PC-9 (cell line): ENCODE measurements at regions not wholly inside any gene's neighbourhood (a gene's known extent, or its start where the extent isn't known, plus 50 kb on each side); places are given as distances from the start of the nearest gene placed in this dataset.

ENCODE experiments used
- EZH2 ChIP-seq: fragments of 200-600 bp; sonication (generic); IDR thresholded peaks from 2 replicates; pipeline ENCODE4 v1.8.0; 2017; ENCODE audit warnings: antibody characterized with exemption, low read depth
- TF ChIP-seq, protein P1 (sequence below): fragments of 200-600 bp; sonication (generic); conservative IDR thresholded peaks from 2 replicates; pipeline ENCODE4 v1.6.1; 2017; ENCODE audit warnings: mixed run types, antibody characterized with exemption, mild to moderate bottlenecking, moderate library complexity

DNA sequence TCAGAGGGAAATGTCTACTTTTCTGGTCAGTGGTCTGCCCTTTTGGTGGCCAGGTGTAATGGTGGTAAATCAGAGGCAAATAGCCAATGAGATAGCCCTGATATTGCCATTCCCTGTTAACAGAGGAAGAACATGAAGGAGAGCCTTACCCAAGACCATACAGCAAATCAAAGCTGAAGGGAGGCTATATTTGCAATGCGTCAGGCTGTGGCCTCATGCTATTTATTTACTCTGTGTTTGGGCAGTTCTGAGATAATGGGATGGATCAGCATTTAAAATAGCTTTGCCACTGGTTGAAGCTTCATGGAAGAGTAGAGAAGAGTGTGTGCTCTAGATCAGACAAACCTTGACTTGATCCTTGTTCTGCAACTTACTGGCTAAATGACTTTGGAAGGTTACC, 73.3 kb upstream of the MAML3 start:
- TF ChIP-seq, protein P1, sequence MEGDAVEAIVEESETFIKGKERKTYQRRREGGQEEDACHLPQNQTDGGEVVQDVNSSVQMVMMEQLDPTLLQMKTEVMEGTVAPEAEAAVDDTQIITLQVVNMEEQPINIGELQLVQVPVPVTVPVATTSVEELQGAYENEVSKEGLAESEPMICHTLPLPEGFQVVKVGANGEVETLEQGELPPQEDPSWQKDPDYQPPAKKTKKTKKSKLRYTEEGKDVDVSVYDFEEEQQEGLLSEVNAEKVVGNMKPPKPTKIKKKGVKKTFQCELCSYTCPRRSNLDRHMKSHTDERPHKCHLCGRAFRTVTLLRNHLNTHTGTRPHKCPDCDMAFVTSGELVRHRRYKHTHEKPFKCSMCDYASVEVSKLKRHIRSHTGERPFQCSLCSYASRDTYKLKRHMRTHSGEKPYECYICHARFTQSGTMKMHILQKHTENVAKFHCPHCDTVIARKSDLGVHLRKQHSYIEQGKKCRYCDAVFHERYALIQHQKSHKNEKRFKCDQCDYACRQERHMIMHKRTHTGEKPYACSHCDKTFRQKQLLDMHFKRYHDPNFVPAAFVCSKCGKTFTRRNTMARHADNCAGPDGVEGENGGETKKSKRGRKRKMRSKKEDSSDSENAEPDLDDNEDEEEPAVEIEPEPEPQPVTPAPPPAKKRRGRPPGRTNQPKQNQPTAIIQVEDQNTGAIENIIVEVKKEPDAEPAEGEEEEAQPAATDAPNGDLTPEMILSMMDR = no peak
- TF ChIP-seq EZH2 = no peak
